ENCODE measurements at regions not wholly inside any gene's neighbourhood (a gene's known extent, or its start where the extent isn't known, plus 50 kb on each side); places are given as distances from the start of the nearest gene placed in this dataset.

DNA sequence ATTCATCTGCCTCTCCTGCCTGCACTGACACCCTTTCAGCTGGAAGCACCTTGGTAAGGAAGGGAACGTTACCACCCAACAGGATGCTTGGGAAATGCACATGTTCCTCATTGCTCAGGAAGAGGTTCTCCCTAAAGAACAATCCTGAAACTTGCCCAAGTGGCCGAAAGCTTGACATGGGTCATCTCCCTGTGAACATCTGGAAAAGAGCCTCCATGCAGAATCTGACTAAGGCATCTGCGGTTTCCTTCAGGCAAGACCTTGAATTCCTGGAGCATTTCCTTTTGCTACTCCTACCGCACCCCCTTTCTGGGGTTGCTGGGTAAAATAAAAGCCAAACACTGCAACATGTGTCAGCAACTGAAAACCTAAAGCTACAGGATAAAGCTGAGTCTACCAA lies 68.7 kb upstream of the SNRK start:
- TF ChIP-seq GATA2 (IDR thresholded peaks at IDR 0.05; ENCODE audit: low read depth, low read length) (no peak), GATA3 (IDR thresholded peaks at IDR 0.05; ENCODE audit: low read depth, low read length) (no peak)

Measured in SH-SY5Y (cell line).